ENCODE measurements at regions not wholly inside any gene's neighbourhood (a gene's known extent, or its start where the extent isn't known, plus 50 kb on each side); places are given as distances from the start of the nearest gene placed in this dataset.
A peak's percentile ranks its signal among the peaks of the same experiment; 100 is the strongest.

DNA sequence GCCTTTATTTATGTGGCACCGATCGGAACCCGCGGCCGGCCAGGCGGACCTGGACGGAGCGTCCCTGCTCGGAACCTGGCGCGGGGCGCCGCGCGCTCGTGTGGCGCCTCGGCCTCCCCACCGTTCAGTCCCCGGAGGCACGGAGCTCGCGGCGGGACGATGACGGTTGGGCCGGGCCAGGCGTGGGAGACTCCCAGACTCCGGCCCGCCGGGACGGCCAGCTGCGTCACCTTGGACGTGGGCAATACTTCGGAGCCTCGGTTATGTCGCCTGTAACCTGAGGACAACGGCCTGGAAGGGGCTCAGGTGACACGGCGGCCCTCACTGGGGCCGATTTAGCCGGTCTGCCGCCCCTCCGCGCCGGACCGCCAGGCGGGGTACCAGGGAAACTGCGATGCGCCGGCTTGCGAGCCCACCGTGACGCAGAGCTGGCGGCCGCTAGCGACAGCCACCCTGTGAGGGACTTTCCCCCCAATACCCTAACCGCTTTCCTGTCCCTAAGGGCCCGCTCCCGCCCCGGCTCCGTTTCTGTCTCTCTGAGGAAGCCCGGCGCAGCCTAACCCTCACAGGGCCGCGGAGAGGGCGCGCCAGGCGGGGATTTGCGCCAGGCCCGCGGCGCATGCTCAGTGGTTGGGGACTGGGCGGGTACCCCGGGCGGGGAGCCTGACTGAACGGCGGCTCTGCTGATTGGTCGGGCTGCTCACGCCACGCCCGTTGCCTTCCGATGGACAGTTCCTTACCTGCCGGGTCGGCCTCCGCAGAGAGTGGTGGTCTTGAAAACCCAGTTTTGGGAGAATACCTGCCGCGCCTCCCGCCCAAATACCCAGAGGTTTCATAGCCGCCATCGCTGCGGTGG, 109.5 kb upstream of the DOCK9 start (continued):
- TF ChIP-seq, protein P1, sequence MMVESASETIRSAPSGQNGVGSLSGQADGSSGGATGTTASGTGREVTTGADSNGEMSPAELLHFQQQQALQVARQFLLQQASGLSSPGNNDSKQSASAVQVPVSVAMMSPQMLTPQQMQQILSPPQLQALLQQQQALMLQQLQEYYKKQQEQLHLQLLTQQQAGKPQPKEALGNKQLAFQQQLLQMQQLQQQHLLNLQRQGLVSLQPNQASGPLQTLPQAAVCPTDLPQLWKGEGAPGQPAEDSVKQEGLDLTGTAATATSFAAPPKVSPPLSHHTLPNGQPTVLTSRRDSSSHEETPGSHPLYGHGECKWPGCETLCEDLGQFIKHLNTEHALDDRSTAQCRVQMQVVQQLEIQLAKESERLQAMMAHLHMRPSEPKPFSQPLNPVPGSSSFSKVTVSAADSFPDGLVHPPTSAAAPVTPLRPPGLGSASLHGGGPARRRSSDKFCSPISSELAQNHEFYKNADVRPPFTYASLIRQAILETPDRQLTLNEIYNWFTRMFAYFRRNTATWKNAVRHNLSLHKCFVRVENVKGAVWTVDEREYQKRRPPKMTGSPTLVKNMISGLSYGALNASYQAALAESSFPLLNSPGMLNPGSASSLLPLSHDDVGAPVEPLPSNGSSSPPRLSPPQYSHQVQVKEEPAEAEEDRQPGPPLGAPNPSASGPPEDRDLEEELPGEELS (CRISPR knock-in tag; IDR thresholded peaks at IDR 0.05): no peak
- TF ChIP-seq ETV6 (CRISPR knock-in tag; IDR thresholded peaks at IDR 0.05) (no peak), JAZF1 (CRISPR knock-in tag; IDR thresholded peaks at IDR 0.05) (no peak), MXD4 (CRISPR knock-in tag; IDR thresholded peaks at IDR 0.05; ENCODE audit: borderline replicate concordance) (no peak), HMGXB4 (CRISPR knock-in tag; IDR thresholded peaks at IDR 0.05) (peak; percentile 40), NR3C1 (CRISPR knock-in tag; conservative IDR thresholded peaks at IDR 0.05; ENCODE audit: low read depth) (0 out of 2 replicates have a peak, but pooled peaks have one; percentile 22)
- TF ChIP-seq, protein P2, sequence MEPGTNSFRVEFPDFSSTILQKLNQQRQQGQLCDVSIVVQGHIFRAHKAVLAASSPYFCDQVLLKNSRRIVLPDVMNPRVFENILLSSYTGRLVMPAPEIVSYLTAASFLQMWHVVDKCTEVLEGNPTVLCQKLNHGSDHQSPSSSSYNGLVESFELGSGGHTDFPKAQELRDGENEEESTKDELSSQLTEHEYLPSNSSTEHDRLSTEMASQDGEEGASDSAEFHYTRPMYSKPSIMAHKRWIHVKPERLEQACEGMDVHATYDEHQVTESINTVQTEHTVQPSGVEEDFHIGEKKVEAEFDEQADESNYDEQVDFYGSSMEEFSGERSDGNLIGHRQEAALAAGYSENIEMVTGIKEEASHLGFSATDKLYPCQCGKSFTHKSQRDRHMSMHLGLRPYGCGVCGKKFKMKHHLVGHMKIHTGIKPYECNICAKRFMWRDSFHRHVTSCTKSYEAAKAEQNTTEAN (CRISPR knock-in tag; IDR thresholded peaks at IDR 0.05): no peak; the same call in 1 of the 2 replicates

- Mint-ChIP-seq H3K4me3 (peak overlapping the region; percentile 87), H3K27me3 (ENCODE audit: low read depth) (peaks cover 21% of the 10 kb centered on the region), H3K4me1 (peaks cover 26% of the 10 kb centered on the region), H3K36me3 (no peaks in the 10 kb centered on the region), H3K9me3 (no peaks in the 10 kb centered on the region), H3K27ac (peak overlapping the region; percentile 98)
- 0 out of 2 replicates have a peak, but pooled peaks have one; percentile 10 for TF ChIP-seq TEAD1 (CRISPR knock-in tag; IDR thresholded peaks at IDR 0.05)
- TF ChIP-seq, protein P3, sequence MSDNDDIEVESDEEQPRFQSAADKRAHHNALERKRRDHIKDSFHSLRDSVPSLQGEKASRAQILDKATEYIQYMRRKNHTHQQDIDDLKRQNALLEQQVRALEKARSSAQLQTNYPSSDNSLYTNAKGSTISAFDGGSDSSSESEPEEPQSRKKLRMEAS (CRISPR knock-in tag; IDR thresholded peaks at IDR 0.05): no peak
- ChIA-PET POLR2A (interaction anchor here (1.1 kb wide), 1 partner anchor 113 kb away, joined by 3 read pairs; the partner anchor contains the start of gene UBAC2), CTCF (interaction anchor here (0.9 to 1.2 kb wide), 3 partner anchors 13 to 248 kb away, joined by 3 to 7 read pairs (median 4); no protein-coding TSS in a partner anchor)
- DNase-seq (ENCODE audit: low spot score): peak; percentile 52
- peak; percentile 19 for ATAC-seq
Observed at GRCh38 chr13:99087954-99088491, 110.2 kb upstream of the DOCK9 start.

DNA sequence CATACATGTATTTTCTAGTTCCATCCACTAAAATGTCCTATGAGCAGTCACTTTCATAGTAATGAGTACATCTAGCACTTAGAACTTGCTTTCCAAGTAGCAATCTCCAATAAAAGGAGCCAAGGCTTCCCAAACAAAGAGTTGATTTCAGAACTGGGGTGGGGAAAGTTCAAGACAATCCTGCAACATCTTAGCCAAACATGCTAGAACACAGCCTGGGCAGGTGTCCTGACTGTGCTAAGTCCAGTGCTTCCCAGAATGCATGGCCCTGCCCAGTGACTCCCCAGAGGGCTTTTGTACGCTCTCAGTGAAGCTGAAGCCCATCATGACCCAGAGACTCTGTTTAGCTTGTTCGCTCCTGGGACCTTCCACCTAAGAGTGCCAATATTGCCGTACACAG, 106.7 kb upstream of the UBAC2 start:
- ATAC-seq (no peak), DNase-seq (ENCODE audit: low spot score) (no peak)
- CTCF ChIA-PET: no interaction called here
- no peaks in the 10 kb centered on the region for H3K36me3 Mint-ChIP-seq
- no peaks in the 10 kb centered on the region for H3K9me3 Mint-ChIP-seq
- H3K27ac Mint-ChIP-seq: no peak overlapping the region
- POLR2A ChIA-PET: no interaction called here
- no peak overlapping the region for H3K4me3 Mint-ChIP-seq
- H3K4me1 Mint-ChIP-seq: no peaks in the 10 kb centered on the region
- H3K27me3 Mint-ChIP-seq (ENCODE audit: low read depth): no peaks in the 10 kb centered on the region
- no peak for TF ChIP-seq ZSCAN18 (CRISPR knock-in tag; IDR thresholded peaks at IDR 0.05)
- TF ChIP-seq NR2C2 (CRISPR knock-in tag; IDR thresholded peaks at IDR 0.05): no peak
- TF ChIP-seq ZNF396 (CRISPR knock-in tag; IDR thresholded peaks at IDR 0.05; ENCODE audit: borderline replicate concordance): no peak
- TF ChIP-seq, protein P4, sequence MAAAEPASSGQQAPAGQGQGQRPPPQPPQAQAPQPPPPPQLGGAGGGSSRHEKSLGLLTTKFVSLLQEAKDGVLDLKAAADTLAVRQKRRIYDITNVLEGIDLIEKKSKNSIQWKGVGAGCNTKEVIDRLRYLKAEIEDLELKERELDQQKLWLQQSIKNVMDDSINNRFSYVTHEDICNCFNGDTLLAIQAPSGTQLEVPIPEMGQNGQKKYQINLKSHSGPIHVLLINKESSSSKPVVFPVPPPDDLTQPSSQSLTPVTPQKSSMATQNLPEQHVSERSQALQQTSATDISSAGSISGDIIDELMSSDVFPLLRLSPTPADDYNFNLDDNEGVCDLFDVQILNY (CRISPR knock-in tag; IDR thresholded peaks at IDR 0.05): no peak
- TF ChIP-seq STAT6 (CRISPR knock-in tag; conservative IDR thresholded peaks at IDR 0.05; ENCODE audit: low read depth): no peak
- TF ChIP-seq, protein P5, sequence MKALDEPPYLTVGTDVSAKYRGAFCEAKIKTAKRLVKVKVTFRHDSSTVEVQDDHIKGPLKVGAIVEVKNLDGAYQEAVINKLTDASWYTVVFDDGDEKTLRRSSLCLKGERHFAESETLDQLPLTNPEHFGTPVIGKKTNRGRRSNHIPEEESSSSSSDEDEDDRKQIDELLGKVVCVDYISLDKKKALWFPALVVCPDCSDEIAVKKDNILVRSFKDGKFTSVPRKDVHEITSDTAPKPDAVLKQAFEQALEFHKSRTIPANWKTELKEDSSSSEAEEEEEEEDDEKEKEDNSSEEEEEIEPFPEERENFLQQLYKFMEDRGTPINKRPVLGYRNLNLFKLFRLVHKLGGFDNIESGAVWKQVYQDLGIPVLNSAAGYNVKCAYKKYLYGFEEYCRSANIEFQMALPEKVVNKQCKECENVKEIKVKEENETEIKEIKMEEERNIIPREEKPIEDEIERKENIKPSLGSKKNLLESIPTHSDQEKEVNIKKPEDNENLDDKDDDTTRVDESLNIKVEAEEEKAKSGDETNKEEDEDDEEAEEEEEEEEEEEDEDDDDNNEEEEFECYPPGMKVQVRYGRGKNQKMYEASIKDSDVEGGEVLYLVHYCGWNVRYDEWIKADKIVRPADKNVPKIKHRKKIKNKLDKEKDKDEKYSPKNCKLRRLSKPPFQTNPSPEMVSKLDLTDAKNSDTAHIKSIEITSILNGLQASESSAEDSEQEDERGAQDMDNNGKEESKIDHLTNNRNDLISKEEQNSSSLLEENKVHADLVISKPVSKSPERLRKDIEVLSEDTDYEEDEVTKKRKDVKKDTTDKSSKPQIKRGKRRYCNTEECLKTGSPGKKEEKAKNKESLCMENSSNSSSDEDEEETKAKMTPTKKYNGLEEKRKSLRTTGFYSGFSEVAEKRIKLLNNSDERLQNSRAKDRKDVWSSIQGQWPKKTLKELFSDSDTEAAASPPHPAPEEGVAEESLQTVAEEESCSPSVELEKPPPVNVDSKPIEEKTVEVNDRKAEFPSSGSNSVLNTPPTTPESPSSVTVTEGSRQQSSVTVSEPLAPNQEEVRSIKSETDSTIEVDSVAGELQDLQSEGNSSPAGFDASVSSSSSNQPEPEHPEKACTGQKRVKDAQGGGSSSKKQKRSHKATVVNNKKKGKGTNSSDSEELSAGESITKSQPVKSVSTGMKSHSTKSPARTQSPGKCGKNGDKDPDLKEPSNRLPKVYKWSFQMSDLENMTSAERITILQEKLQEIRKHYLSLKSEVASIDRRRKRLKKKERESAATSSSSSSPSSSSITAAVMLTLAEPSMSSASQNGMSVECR (CRISPR knock-in tag; IDR thresholded peaks at IDR 0.05; ENCODE audit: borderline replicate concordance): no peak

All from WTC11 (cell line).